ENCODE measurements at regions not wholly inside any gene's neighbourhood (a gene's known extent, or its start where the extent isn't known, plus 50 kb on each side); places are given as distances from the start of the nearest gene placed in this dataset.
"Not testable (repeated sequence)": the region's sequence is repeated elsewhere in the genome, so short reads cannot be mapped to it uniquely, and the experiment has no call there.

GRCh38 chr5:30499402-30499801, 694.1 kb upstream of the CDH6 start:
- Mint-ChIP-seq H3K27me3 (no peaks in the 10 kb centered on the region), H3K9me3 (peaks cover 5% of the 10 kb centered on the region), H3K4me3 (no peak overlapping the region), H3K27ac (no peak overlapping the region), H3K4me1 (ENCODE audit: low read depth) (no peaks in the 10 kb centered on the region), H3K36me3 (ENCODE audit: low read depth) (no peaks in the 10 kb centered on the region)
- TF ChIP-seq, protein P1, sequence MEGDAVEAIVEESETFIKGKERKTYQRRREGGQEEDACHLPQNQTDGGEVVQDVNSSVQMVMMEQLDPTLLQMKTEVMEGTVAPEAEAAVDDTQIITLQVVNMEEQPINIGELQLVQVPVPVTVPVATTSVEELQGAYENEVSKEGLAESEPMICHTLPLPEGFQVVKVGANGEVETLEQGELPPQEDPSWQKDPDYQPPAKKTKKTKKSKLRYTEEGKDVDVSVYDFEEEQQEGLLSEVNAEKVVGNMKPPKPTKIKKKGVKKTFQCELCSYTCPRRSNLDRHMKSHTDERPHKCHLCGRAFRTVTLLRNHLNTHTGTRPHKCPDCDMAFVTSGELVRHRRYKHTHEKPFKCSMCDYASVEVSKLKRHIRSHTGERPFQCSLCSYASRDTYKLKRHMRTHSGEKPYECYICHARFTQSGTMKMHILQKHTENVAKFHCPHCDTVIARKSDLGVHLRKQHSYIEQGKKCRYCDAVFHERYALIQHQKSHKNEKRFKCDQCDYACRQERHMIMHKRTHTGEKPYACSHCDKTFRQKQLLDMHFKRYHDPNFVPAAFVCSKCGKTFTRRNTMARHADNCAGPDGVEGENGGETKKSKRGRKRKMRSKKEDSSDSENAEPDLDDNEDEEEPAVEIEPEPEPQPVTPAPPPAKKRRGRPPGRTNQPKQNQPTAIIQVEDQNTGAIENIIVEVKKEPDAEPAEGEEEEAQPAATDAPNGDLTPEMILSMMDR (IDR thresholded peaks at IDR 0.05), result no peak
- CTCF ChIA-PET, result no interaction called here
- DNase-seq (no peak), ATAC-seq (no peak)
- intact Hi-C loops (cut with micrococcal nuclease), result no loop called here
- POLR2A ChIA-PET, result no interaction called here

DNA sequence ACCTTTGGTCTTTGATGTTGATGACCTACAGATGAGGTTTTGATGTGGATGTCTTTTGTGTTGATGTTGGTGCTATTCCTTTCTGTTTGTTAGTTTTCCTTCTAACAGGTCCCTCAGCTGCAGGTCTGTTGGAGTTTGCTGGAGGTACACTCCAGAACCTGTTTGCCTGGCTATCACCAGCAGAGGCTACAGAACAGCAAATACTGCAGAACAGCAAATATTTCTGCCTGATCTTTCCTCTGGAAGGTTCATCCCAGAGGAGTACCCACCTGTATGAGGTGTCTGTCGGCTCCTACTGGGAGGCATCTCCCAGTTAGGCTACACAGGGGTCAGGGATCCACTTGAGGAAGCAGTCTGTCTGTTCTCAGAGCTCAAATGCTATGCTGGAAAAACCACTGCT, 694.5 kb upstream of the CDH6 start:
- POLR2A ChIA-PET, result no interaction called here
- CTCF ChIA-PET, result no interaction called here
- ATAC-seq, result no peak

DNA sequence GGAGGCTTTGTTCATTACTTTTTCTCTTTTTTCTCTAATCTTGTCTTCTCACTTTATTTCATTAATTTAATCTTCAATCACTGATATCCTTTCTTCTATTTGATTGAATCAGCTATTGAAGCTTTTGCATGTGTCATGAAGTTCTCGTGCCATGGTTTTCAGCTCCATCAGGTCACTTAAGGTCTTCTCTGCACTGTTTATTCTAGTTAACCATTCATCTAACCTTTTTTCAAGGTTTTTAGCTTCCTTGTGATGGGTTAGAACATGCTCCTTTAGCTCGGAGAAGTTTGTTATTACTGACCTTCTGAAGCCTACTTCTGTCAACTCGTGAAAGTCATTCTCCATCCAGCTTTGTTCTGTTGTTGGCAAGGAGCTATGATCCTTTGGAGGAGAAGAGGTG, 695.0 kb upstream of the CDH6 start:
- intact Hi-C loops (cut with micrococcal nuclease); H3K27me3 Mint-ChIP-seq; ATAC-seq; CTCF ChIA-PET; DNase-seq; H3K36me3 Mint-ChIP-seq (ENCODE audit: low read depth); H3K4me1 Mint-ChIP-seq (ENCODE audit: low read depth); POLR2A ChIA-PET; H3K9me3 Mint-ChIP-seq; H3K4me3 Mint-ChIP-seq; H3K27ac Mint-ChIP-seq: not testable (repeated sequence)

More for the DNA sequence above, 694.5 kb upstream of the CDH6 start:
- no peaks in the 10 kb centered on the region for H3K36me3 Mint-ChIP-seq (ENCODE audit: low read depth)
- intact Hi-C loops (cut with micrococcal nuclease), result no loop called here
- H3K27me3 Mint-ChIP-seq, result no peaks in the 10 kb centered on the region
- TF ChIP-seq, protein P1 (IDR thresholded peaks at IDR 0.05), result no peak
- no peak overlapping the region for H3K4me3 Mint-ChIP-seq
- H3K27ac Mint-ChIP-seq, result no peak overlapping the region
- peaks cover 5% of the 10 kb centered on the region for H3K9me3 Mint-ChIP-seq
- no peak for DNase-seq
- H3K4me1 Mint-ChIP-seq (ENCODE audit: low read depth), result no peaks in the 10 kb centered on the region

DNA sequence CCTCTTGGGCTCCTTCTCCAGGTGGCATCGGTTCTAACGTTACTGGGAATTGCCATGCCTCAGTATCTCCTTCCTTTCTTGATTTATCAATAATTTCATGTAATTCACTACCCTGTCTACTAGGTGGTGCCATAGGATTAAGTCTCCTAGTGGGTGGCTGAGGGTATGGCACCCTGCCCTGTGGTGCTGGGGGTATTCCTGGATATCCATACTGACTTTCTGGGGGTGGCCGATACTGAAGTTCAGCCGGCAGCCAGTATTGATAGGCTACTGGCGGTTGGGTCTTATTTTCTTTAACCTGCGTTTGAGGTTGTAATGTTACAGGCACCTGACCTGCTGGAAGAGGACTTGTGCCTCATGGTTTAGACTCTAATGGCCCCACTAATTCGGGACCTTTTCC, 699.4 kb upstream of the CDH6 start:
- POLR2A ChIA-PET; intact Hi-C loops (cut with micrococcal nuclease); H3K4me1 Mint-ChIP-seq (ENCODE audit: low read depth); H3K4me3 Mint-ChIP-seq; CTCF ChIA-PET; H3K9me3 Mint-ChIP-seq; H3K36me3 Mint-ChIP-seq (ENCODE audit: low read depth); ATAC-seq; H3K27me3 Mint-ChIP-seq; DNase-seq; H3K27ac Mint-ChIP-seq: not testable (repeated sequence)

DNA sequence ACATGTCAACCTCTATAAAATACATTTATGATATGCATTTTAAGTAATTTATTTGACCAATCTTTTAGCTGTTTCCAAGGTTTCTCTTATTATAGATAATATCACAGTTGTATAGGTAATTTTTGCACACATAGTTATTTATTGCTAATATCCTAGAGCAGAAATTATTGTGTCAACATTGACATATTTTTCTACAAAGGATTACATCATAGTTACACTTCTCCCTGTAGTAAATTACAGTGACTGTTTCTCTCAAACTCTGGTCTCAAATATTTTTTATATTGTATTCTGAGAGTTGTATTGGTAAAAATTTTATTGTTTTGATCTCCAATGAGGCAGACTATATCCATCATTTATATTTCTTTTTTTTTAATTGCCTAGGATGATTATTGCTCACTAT, 714.4 kb upstream of the CDH6 start:
- ChIA-PET CTCF (no interaction called here), POLR2A (no interaction called here)
- H3K9me3 Mint-ChIP-seq, result peaks cover 24% of the 10 kb centered on the region
- H3K4me1 Mint-ChIP-seq (ENCODE audit: low read depth), result no peaks in the 10 kb centered on the region
- no peak overlapping the region for H3K27ac Mint-ChIP-seq
- ATAC-seq (no peak), DNase-seq (no peak)
- TF ChIP-seq, protein P1 (IDR thresholded peaks at IDR 0.05), result no peak
- no peak overlapping the region for H3K4me3 Mint-ChIP-seq
- H3K27me3 Mint-ChIP-seq, result no peaks in the 10 kb centered on the region
- intact Hi-C loops (cut with micrococcal nuclease), result no loop called here
- no peaks in the 10 kb centered on the region for H3K36me3 Mint-ChIP-seq (ENCODE audit: low read depth)

GRCh38 chr5:30475429-30475828, 718.1 kb upstream of the CDH6 start:
- Mint-ChIP-seq H3K36me3 (ENCODE audit: low read depth) (no peaks in the 10 kb centered on the region), H3K9me3 (peaks cover 23% of the 10 kb centered on the region), H3K27ac (no peak overlapping the region), H3K27me3 (no peaks in the 10 kb centered on the region), H3K4me3 (no peak overlapping the region), H3K4me1 (ENCODE audit: low read depth) (no peaks in the 10 kb centered on the region)
- intact Hi-C loops (cut with micrococcal nuclease), result no loop called here
- TF ChIP-seq, protein P1 (IDR thresholded peaks at IDR 0.05), result no peak
- ChIA-PET POLR2A (no interaction called here), CTCF (no interaction called here)
- no peak for DNase-seq
- ATAC-seq, result no peak
